ENCODE measurements at regions not wholly inside any gene's neighbourhood (a gene's known extent, or its start where the extent isn't known, plus 50 kb on each side); places are given as distances from the start of the nearest gene placed in this dataset.
"Not testable (repeated sequence)": the region's sequence is repeated elsewhere in the genome, so short reads cannot be mapped to it uniquely, and the experiment has no call there.

DNA sequence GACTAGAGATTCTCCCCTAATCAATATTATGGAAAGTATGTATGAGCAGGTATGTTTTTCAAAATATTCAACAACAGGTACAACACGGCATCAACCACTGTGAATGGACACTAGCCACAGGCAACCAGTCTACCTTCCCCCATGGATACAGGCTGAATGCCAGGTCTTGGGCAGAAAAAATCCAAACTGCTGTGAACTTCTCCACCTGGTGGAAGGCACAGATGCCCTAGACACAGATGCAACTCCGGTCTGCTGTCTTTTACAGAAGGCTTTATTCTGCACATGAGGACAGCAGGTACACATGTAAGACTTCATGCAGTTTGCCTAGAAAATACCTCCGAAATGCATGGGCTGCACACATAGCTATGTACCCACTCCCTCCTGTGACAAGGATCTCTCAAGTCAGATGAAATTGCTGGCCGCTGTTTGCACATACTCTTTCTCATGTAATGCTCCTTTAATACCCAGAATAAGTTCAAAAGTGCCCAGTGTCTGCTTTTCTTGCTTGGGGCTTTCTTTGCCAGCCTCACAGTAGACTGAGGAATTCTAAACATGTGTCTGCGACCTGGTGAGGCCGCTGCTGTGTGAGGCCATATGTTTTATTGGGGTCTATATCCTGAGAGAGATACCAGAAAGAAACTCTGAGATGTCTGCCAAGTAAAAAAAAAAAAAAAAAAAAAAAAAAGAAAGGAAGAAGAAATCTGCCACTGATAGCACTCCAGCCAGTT lies 325.9 kb downstream of the FOXO1 start:
- DNase-seq (ENCODE audit: low read depth) = peak; percentile 72

DNA sequence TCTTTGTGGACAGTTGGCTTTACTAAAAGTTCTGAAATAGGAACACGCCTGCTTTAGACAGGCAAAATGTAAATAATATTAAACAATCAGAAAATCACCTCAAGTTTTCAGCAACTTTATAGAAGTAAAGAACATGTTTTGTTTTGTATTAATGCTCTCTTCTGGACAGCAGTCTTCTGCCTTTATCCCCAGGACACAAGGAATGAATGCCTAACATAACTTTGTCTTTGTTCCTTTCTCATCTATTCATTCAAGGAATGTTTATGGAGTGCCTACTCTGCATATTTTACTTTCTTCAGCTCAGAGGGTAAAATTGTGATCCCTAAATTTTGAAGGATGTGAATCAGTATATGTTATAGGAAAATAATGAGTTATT lies 325.4 kb downstream of the FOXO1 start:
- peak; percentile 59 for DNase-seq (ENCODE audit: low read depth)

DNA sequence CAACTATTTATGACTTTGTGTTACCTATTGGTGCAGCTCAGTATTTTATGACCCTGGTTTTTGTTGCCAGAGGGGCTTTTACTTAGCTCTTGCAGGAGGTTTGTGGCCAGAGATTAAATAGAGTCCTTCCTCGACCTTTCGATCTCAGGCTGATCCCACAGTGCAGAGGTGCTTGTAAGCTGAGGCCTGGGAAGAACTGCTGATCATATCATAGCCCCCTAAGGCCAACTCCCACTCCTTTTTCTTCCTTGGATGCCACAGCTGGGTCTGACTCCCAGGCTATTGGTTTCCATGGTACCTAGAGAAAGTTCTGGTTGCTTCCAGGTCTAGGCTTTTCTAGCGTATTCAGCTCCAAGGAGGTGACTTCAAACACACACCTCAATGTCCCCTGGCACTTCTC lies 324.9 kb downstream of the FOXO1 start:
- no peak for DNase-seq (ENCODE audit: low read depth)

DNA sequence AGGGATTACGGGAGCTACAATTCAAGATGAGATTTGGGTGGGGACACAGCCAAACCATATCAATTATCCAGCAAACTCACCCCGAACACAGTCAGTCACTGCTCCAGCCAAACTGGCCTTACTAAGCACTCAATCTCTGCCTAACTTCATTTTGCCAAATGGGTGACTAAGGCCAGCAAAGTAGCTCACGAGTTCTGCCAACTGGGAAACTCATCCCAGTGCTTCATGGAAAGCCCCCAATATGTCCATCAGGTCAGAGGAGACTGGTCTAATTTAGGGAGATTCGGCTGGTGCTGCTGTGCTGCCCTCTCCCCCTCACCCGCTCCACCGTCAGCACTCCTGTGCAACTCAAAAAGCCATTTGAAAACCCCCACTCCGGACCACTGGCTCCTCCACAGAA lies 324.0 kb downstream of the FOXO1 start:
- no peak for DNase-seq (ENCODE audit: low read depth)

- DNase-seq (ENCODE audit: low read depth) = no peak
These were observed 323.5 kb downstream of the FOXO1 start for GRCh38 chr13:40342901-40343300.

- no peak for DNase-seq (ENCODE audit: low read depth)
These were observed 322.7 kb downstream of the FOXO1 start for GRCh38 chr13:40343550-40344269.

GRCh38 chr13:40344270-40345148 lies 321.9 kb downstream of the FOXO1 start:
- DNase-seq (ENCODE audit: low read depth) = peak; percentile 14

- no peak for DNase-seq (ENCODE audit: low read depth)
These were observed 321.3 kb downstream of the FOXO1 start for GRCh38 chr13:40345149-40345514.

- no peak for DNase-seq (ENCODE audit: low read depth)
These were observed 320.6 kb downstream of the FOXO1 start for GRCh38 chr13:40345654-40346372.

GRCh38 chr13:40346592-40346991 lies 319.8 kb downstream of the FOXO1 start:
- no peak for DNase-seq (ENCODE audit: low read depth)

- no peak for DNase-seq (ENCODE audit: low read depth)
These were observed 318.3 kb downstream of the FOXO1 start for GRCh38 chr13:40348096-40348679.

DNA sequence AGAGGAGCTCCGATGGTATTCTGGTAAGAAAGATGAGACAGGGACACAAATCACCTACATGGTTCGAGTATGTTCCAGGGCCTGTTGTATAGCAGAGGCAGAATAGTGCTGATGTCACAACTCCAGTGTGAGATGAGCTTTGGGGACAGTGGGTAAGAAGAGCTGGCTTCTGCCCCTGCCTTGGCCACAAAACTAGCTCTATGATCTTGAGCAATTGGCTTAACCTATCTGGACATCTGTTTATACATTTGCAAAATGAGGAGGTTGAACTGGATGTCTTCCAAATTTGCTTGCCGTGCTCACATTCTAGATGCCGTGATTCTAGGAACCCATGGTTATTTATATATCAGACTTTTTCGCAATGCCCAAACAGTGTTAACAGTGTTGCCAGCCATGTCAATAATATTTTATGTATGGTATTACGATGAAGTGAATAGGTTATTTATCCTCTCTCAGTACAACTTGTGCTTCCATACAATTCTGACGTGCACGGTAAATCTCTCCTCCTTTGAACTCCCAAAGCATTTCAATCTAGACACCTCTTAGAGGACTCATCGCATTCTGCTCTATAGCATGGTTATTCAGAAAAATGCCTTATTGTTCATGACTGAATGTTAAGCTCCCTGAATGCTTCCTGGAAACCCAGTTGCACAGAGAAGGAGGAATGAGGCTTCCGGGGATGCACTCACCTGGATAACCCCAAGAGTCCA lies 316.0 kb downstream of the FOXO1 start:
- DNase-seq (ENCODE audit: low read depth) = peak; percentile 39

GRCh38 chr13:40351537-40352379 lies 314.7 kb downstream of the FOXO1 start:
- no peak for DNase-seq (ENCODE audit: low read depth)

- DNase-seq (ENCODE audit: low read depth) = peak; percentile 6
These were observed 314.1 kb downstream of the FOXO1 start for GRCh38 chr13:40352380-40352778.

GRCh38 chr13:40352802-40353562 lies 313.5 kb downstream of the FOXO1 start:
- no peak for DNase-seq (ENCODE audit: low read depth)

DNA sequence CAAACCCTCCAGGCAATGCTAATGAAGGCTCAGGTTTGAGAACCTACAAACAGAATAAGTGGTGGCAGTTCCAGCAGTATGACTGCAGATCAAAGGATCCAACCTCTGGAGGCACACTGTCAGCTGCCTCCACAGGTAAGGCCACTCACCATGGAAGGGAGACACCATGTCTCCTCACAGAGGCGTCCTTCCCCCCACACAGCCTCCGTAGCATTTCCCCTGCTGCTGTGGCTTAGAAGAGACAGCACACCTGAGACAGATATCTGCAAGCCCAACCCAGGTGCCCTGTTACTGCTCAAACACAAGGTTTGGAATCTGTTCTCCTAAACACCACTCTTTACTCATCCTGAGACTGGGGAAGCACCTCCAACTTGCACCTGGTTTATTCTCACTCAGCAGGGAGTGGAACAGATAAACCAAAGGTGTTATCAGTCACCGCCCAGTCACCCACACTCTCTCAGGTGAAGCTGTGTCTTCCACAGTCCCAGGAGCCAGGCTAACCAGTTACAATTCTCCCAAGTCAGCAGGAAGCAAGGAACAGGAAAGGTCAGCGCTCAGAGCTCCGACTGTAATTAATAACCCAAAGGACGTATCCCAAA lies 311.2 kb downstream of the FOXO1 start:
- DNase-seq (ENCODE audit: low read depth) = no peak

GRCh38 chr13:40356011-40356410 lies 310.4 kb downstream of the FOXO1 start:
- no peak for DNase-seq (ENCODE audit: low read depth)

- DNase-seq (ENCODE audit: low read depth) = not testable (repeated sequence)
These were observed 310.0 kb downstream of the FOXO1 start for GRCh38 chr13:40356458-40356857.

- DNase-seq (ENCODE audit: low read depth) = no peak
These were observed 303.9 kb downstream of the FOXO1 start for GRCh38 chr13:40362502-40362901.

All from EH (cell line).